Right cardiac atrium (tissue), 5 donors: ENCODE measurements at regions not wholly inside any gene's neighbourhood (a gene's known extent, or its start where the extent isn't known, plus 50 kb on each side); places are given as distances from the start of the nearest gene placed in this dataset.

Experiments
- ATAC-seq, 2 donors: fragments of 200-7000 bp; cut with Tn5 transposase; one replicate each; pipeline versions ENCODE4 v1.8.0 to v1.9.1; 2020; ENCODE audit warnings: moderate library complexity in 2 of 2, mild to moderate bottlenecking in 1 of 2
- DNase-seq, 3 donors: peaks; one replicate each; pipeline ENCODE4 v3.0.0-alpha.2; 2020
- H3K27ac ChIP-seq: one replicate; pipeline ENCODE4 v1.5.1; 2013; ENCODE audit warnings: mild to moderate bottlenecking, low read length, control low read depth, moderate library complexity
- H3K27me3 ChIP-seq: one replicate; pipeline ENCODE4 v1.6.1; 2013; ENCODE audit not compliant: control insufficient read depth, insufficient read depth
- H3K4me1 ChIP-seq: one replicate; pipeline ENCODE4 v1.6.1; 2013; ENCODE audit warnings: low read length; ENCODE audit not compliant: control insufficient read depth, insufficient read depth
- H3K4me3 ChIP-seq: one replicate; pipeline ENCODE4 v1.5.1; 2013; ENCODE audit warnings: low read length, control low read depth
- H3K9me3 ChIP-seq: one replicate; pipeline ENCODE4 v1.6.1; 2013; ENCODE audit warnings: low read length; ENCODE audit not compliant: control insufficient read depth
- WGBS: extraction: QIAGEN DNeasy Blood & Tissue Kit; methylation state at CpG from one replicate; pipeline ENCODE4 v1.1.7; 2013; 5-methylcytosine and 5-hydroxymethylcytosine counted together
- intact Hi-C, 4 donors: fragments of 100-400 bp; cut with DNase I; formaldehyde crosslinking; loops; one replicate each; pipeline versions ENCODE4 v1.11.0 to v1.14.0; 2022 to 2023
- donor health status: healthy with polysubstance abuse.
- donor health status: DM: no; HTN: yes; CAD: no.
- donor health status: DM: no; HTN: no; CAD: no.
- donor health status: DM: no; HTN: yes; CAD: no; lungs with severe emphysema.
- donor health status: DM: yes; HTN: yes; CAD: no.

GRCh38 chr20:24393903-24394302 is 75.5 kb upstream of the SYNDIG1 start:
- no peaks in the 10 kb centered on the region for H3K4me1 ChIP-seq
- no peaks in the 10 kb centered on the region for H3K27me3 ChIP-seq
- ATAC-seq (no peak), DNase-seq (no peak)
- H3K4me3 ChIP-seq, result no peak overlapping the region
- no peak overlapping the region for H3K27ac ChIP-seq
- intact Hi-C loops, result no loop called here
- no peaks in the 10 kb centered on the region for H3K9me3 ChIP-seq
- WGBS, result 73% methylated on average over 9 of the region's 9 CpGs

GRCh38 chr20:24392612-24393011 is 76.8 kb upstream of the SYNDIG1 start:
- Histone ChIP-seq H3K4me3 (no peak overlapping the region), H3K9me3 (no peaks in the 10 kb centered on the region), H3K4me1 (no peaks in the 10 kb centered on the region), H3K27me3 (no peaks in the 10 kb centered on the region), H3K27ac (no peak overlapping the region)
- DNase-seq (no peak), ATAC-seq (no peak)
- intact Hi-C loops, result no loop called here
- WGBS, result 83% methylated on average over 4 of the region's 4 CpGs

GRCh38 chr20:24389686-24390085 is 79.7 kb upstream of the SYNDIG1 start:
- no peak overlapping the region for H3K27ac ChIP-seq
- intact Hi-C loops, result no loop called here
- H3K27me3 ChIP-seq, result no peaks in the 10 kb centered on the region
- DNase-seq (peak in 2 of 3 donors; percentile 64), ATAC-seq (peak; percentile 61 to 74)
- H3K4me1 ChIP-seq, result no peaks in the 10 kb centered on the region
- H3K4me3 ChIP-seq, result no peak overlapping the region
- H3K9me3 ChIP-seq, result no peaks in the 10 kb centered on the region
- 63% methylated on average over 3 of the region's 3 CpGs for WGBS

- Histone ChIP-seq H3K27me3 (no peaks in the 10 kb centered on the region), H3K4me3 (no peak overlapping the region), H3K27ac (no peak overlapping the region), H3K4me1 (no peaks in the 10 kb centered on the region), H3K9me3 (no peaks in the 10 kb centered on the region)
- 75% methylated on average over 8 of the region's 8 CpGs for WGBS
- no peak for DNase-seq
- ATAC-seq, result peak in 1 of 2 donors; percentile 16
- intact Hi-C loops, result no loop called here
Measured at GRCh38 chr20:24388828-24389380, 80.5 kb upstream of the SYNDIG1 start.

GRCh38 chr20:24385547-24385946 is 83.9 kb upstream of the SYNDIG1 start:
- H3K4me3 ChIP-seq, result no peak overlapping the region
- WGBS, result 91% methylated on average over 5 of the region's 5 CpGs
- ATAC-seq, result no peak
- intact Hi-C loops, result no loop called here
- H3K9me3 ChIP-seq, result no peaks in the 10 kb centered on the region
- H3K4me1 ChIP-seq, result peaks cover 7% of the 10 kb centered on the region
- no peak for DNase-seq
- no peaks in the 10 kb centered on the region for H3K27me3 ChIP-seq
- H3K27ac ChIP-seq, result no peak overlapping the region

GRCh38 chr20:24384865-24385264 is 84.6 kb upstream of the SYNDIG1 start:
- Histone ChIP-seq H3K27ac (no peak overlapping the region), H3K27me3 (no peaks in the 10 kb centered on the region), H3K4me1 (peaks cover 7% of the 10 kb centered on the region), H3K9me3 (no peaks in the 10 kb centered on the region), H3K4me3 (no peak overlapping the region)
- ATAC-seq (no peak), DNase-seq (no peak)
- WGBS, result 82% methylated on average over 5 of the region's 5 CpGs
- intact Hi-C loops, result no loop called here

- H3K27ac ChIP-seq, result no peak overlapping the region
- no peak for DNase-seq
- no peaks in the 10 kb centered on the region for H3K27me3 ChIP-seq
- peaks cover 7% of the 10 kb centered on the region for H3K4me1 ChIP-seq
- no peak overlapping the region for H3K4me3 ChIP-seq
- 8% methylated on average over 2 of the region's 2 CpGs for whole genome bisulfite sequencing
- intact Hi-C loops, result no loop called here
- ATAC-seq, result peak in 1 of 2 donors; percentile 11
- H3K9me3 ChIP-seq, result no peaks in the 10 kb centered on the region
Measured at GRCh38 chr20:24382743-24383142, 86.7 kb upstream of the SYNDIG1 start.

GRCh38 chr20:24382331-24382730 is 87.1 kb upstream of the SYNDIG1 start:
- ATAC-seq (peak; percentile 84 to 86), DNase-seq (peak; percentile 46 to 74 (median 71))
- Histone ChIP-seq H3K27me3 (no peaks in the 10 kb centered on the region), H3K4me1 (peaks cover 7% of the 10 kb centered on the region), H3K27ac (no peak overlapping the region), H3K9me3 (no peaks in the 10 kb centered on the region), H3K4me3 (no peak overlapping the region)
- intact Hi-C loops, result no loop called here
- WGBS, result 39% methylated on average over 7 of the region's 7 CpGs

- no peak for ATAC-seq
- H3K4me1 ChIP-seq, result peaks cover 7% of the 10 kb centered on the region
- WGBS, result 67% methylated on average over 5 of the region's 5 CpGs
- H3K9me3 ChIP-seq, result no peaks in the 10 kb centered on the region
- no peak overlapping the region for H3K4me3 ChIP-seq
- DNase-seq, result no peak
- H3K27me3 ChIP-seq, result no peaks in the 10 kb centered on the region
- no peak overlapping the region for H3K27ac ChIP-seq
- intact Hi-C loops, result no loop called here
Measured at GRCh38 chr20:24381886-24382285, 87.5 kb upstream of the SYNDIG1 start.

- Histone ChIP-seq H3K27me3 (no peaks in the 10 kb centered on the region), H3K4me1 (peaks cover 7% of the 10 kb centered on the region), H3K4me3 (no peak overlapping the region), H3K9me3 (no peaks in the 10 kb centered on the region), H3K27ac (no peak overlapping the region)
- ATAC-seq (peak; percentile 69 to 83), DNase-seq (peak; percentile 61 to 90 (median 86))
- WGBS, result 30% methylated on average over 4 of the region's 4 CpGs
- intact Hi-C loops, result no loop called here
Measured at GRCh38 chr20:24379484-24379927, 89.9 kb upstream of the SYNDIG1 start.

GRCh38 chr20:24378661-24379483 is 90.6 kb upstream of the SYNDIG1 start:
- Histone ChIP-seq H3K4me3 (no peak overlapping the region), H3K4me1 (peaks cover 7% of the 10 kb centered on the region), H3K27me3 (no peaks in the 10 kb centered on the region), H3K27ac (no peak overlapping the region), H3K9me3 (no peaks in the 10 kb centered on the region)
- ATAC-seq (peak; percentile 7 to 8), DNase-seq (no peak)
- WGBS, result 52% methylated on average over 6 of the region's 6 CpGs
- intact Hi-C loops, result no loop called here
